ENCODE measurements at regions not wholly inside any gene's neighbourhood (a gene's known extent, or its start where the extent isn't known, plus 50 kb on each side); places are given as distances from the start of the nearest gene placed in this dataset.
"Not testable (repeated sequence)": the region's sequence is repeated elsewhere in the genome, so short reads cannot be mapped to it uniquely, and the experiment has no call there.

GRCh38 chrX:76922100-76922499, 494.6 kb downstream of the MAGEE1 start:
- TF ChIP-seq, protein P1, sequence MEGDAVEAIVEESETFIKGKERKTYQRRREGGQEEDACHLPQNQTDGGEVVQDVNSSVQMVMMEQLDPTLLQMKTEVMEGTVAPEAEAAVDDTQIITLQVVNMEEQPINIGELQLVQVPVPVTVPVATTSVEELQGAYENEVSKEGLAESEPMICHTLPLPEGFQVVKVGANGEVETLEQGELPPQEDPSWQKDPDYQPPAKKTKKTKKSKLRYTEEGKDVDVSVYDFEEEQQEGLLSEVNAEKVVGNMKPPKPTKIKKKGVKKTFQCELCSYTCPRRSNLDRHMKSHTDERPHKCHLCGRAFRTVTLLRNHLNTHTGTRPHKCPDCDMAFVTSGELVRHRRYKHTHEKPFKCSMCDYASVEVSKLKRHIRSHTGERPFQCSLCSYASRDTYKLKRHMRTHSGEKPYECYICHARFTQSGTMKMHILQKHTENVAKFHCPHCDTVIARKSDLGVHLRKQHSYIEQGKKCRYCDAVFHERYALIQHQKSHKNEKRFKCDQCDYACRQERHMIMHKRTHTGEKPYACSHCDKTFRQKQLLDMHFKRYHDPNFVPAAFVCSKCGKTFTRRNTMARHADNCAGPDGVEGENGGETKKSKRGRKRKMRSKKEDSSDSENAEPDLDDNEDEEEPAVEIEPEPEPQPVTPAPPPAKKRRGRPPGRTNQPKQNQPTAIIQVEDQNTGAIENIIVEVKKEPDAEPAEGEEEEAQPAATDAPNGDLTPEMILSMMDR (IDR thresholded peaks at IDR 0.05) = no peak
- no peak for TF ChIP-seq ZFX (IDR thresholded peaks at IDR 0.05; ENCODE audit: borderline replicate concordance)
- H3K27ac ChIP-seq = no peak overlapping the region

GRCh38 chrX:76924616-76925015, 497.1 kb downstream of the MAGEE1 start:
- not testable (repeated sequence) for H3K27ac ChIP-seq

DNA sequence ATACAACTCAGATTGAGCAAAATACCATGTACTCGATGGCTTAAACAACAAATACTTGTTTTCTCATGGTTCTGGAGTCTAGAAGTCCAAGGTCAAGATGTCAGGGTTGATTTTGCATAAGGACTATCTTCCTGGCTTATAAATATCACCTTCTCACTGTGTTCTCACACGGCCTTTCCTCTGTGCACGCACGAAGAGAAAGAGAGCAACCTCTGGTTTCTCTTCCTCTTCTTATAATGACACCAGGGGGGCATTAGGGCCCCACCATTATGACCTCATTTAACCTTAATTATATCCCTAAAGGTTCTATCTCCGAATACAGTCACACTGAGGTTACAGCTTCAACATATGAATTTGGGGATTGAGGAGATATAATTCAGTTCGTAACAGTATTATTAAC, 504.0 kb downstream of the MAGEE1 start:
- TF ChIP-seq ZFX (IDR thresholded peaks at IDR 0.05; ENCODE audit: borderline replicate concordance) = no peak
- TF ChIP-seq, protein P1 (IDR thresholded peaks at IDR 0.05) = no peak
- H3K27ac ChIP-seq = no peak overlapping the region

GRCh38 chrX:76957485-76957884, 489.7 kb upstream of the FGF16 start:
- TF ChIP-seq, protein P1 (IDR thresholded peaks at IDR 0.05) = no peak
- no peak for TF ChIP-seq ZFX (IDR thresholded peaks at IDR 0.05; ENCODE audit: borderline replicate concordance)
- no peak overlapping the region for H3K27ac ChIP-seq

- no peak for TF ChIP-seq ZFX (IDR thresholded peaks at IDR 0.05; ENCODE audit: borderline replicate concordance)
- TF ChIP-seq, protein P1 (IDR thresholded peaks at IDR 0.05) = no peak
- H3K27ac ChIP-seq = no peak overlapping the region
These were observed 475.5 kb upstream of the FGF16 start for GRCh38 chrX:76971393-76972376.

- TF ChIP-seq, protein P1 (IDR thresholded peaks at IDR 0.05) = no peak
- no peak for TF ChIP-seq ZFX (IDR thresholded peaks at IDR 0.05; ENCODE audit: borderline replicate concordance)
- no peak overlapping the region for H3K27ac ChIP-seq
These were observed 469.7 kb upstream of the FGF16 start for GRCh38 chrX:76977452-76977851.

- no peak overlapping the region for H3K27ac ChIP-seq
- TF ChIP-seq, protein P1 (IDR thresholded peaks at IDR 0.05) = no peak
- TF ChIP-seq ZFX (IDR thresholded peaks at IDR 0.05; ENCODE audit: borderline replicate concordance) = no peak
These were observed 459.8 kb upstream of the FGF16 start for GRCh38 chrX:76987381-76987780.

All from 22Rv1 (cell line).